Testis (tissue), 2 donors: ENCODE measurements at regions not wholly inside any gene's neighbourhood (a gene's known extent, or its start where the extent isn't known, plus 50 kb on each side); places are given as distances from the start of the nearest gene placed in this dataset.

Source experiments
- POLR2A ChIP-seq: fragments of 450-650 bp; IDR thresholded peaks from one replicate; pipeline ENCODE4 v1.6.1; 2017; ENCODE audit warnings: antibody characterized with exemption, mild to moderate bottlenecking, moderate library complexity
- TF ChIP-seq, protein P1 (sequence below), 3 experiments: fragments of 450-650 bp in 2 of 3; fragments of 200-600 bp in 1 of 3; sonication (generic) in 1 of 3; IDR thresholded peaks; one replicate each; pipeline ENCODE4 v1.5.1; 2016 to 2019; ENCODE audit warnings: antibody characterized with exemption in 3 of 3, mild to moderate bottlenecking in 2 of 3, moderate library complexity in 1 of 3

GRCh38 chr13:71338070-71338469 lies 528.9 kb downstream of the DACH1 start:
- TF ChIP-seq, protein P1, sequence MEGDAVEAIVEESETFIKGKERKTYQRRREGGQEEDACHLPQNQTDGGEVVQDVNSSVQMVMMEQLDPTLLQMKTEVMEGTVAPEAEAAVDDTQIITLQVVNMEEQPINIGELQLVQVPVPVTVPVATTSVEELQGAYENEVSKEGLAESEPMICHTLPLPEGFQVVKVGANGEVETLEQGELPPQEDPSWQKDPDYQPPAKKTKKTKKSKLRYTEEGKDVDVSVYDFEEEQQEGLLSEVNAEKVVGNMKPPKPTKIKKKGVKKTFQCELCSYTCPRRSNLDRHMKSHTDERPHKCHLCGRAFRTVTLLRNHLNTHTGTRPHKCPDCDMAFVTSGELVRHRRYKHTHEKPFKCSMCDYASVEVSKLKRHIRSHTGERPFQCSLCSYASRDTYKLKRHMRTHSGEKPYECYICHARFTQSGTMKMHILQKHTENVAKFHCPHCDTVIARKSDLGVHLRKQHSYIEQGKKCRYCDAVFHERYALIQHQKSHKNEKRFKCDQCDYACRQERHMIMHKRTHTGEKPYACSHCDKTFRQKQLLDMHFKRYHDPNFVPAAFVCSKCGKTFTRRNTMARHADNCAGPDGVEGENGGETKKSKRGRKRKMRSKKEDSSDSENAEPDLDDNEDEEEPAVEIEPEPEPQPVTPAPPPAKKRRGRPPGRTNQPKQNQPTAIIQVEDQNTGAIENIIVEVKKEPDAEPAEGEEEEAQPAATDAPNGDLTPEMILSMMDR (IDR thresholded peaks at IDR 0.05): no peak
- no peak for TF ChIP-seq POLR2A
